ENCODE measurements at regions not wholly inside any gene's neighbourhood (a gene's known extent, or its start where the extent isn't known, plus 50 kb on each side); places are given as distances from the start of the nearest gene placed in this dataset.
"Not testable (repeated sequence)": the region's sequence is repeated elsewhere in the genome, so short reads cannot be mapped to it uniquely, and the experiment has no call there.

GRCh38 chr20:6287471-6287870, 164.6 kb upstream of the FERMT1 start:
- H3K27me3 ChIP-seq (ENCODE audit: low read depth, low read length): no peaks in the 10 kb centered on the region
- H3K27ac ChIP-seq (ENCODE audit: low read length): no peak overlapping the region
- H3K4me1 ChIP-seq (ENCODE audit: low read length): no peaks in the 10 kb centered on the region
- no peak overlapping the region for H3K4me2 ChIP-seq (ENCODE audit: low read length)
- TF ChIP-seq CTCF (IDR thresholded peaks at IDR 0.05; ENCODE audit: low read depth, low read length) (no peak), EZH2phosphoT487 (IDR thresholded peaks at IDR 0.05; ENCODE audit: low read depth) (no peak)
- H3K36me3 ChIP-seq (replicated peaks; ENCODE audit: low read depth, low read length): no peaks in the 10 kb centered on the region
- H3K9me3 ChIP-seq (ENCODE audit: insufficient read depth, low read length): 0 out of 2 replicates have a peak, but pooled peaks cover 2% of the 10 kb centered on the region
- no peak overlapping the region for H3K9ac ChIP-seq (ENCODE audit: low read length)
- no peak overlapping the region for H2AFZ ChIP-seq (ENCODE audit: low read depth, low read length)
- no peak overlapping the region for H3K4me3 ChIP-seq (ENCODE audit: low read length)
- H3K79me2 ChIP-seq (ENCODE audit: low read length): no peaks in the 10 kb centered on the region
- no peaks in the 10 kb centered on the region for H4K20me1 ChIP-seq (ENCODE audit: insufficient read depth, low read length)

- H3K4me1 ChIP-seq (ENCODE audit: low read length): no peaks in the 10 kb centered on the region
- H2AFZ ChIP-seq (ENCODE audit: low read depth, low read length): no peak overlapping the region
- H4K20me1 ChIP-seq (ENCODE audit: insufficient read depth, low read length): no peaks in the 10 kb centered on the region
- H3K9ac ChIP-seq (ENCODE audit: low read length): no peak overlapping the region
- no peaks in the 10 kb centered on the region for H3K36me3 ChIP-seq (replicated peaks; ENCODE audit: low read depth, low read length)
- 0 out of 2 replicates have a peak, but pooled peaks cover 2% of the 10 kb centered on the region for H3K9me3 ChIP-seq (ENCODE audit: insufficient read depth, low read length)
- H3K79me2 ChIP-seq (ENCODE audit: low read length): no peaks in the 10 kb centered on the region
- TF ChIP-seq EZH2phosphoT487 (IDR thresholded peaks at IDR 0.05; ENCODE audit: low read depth) (no peak), CTCF (IDR thresholded peaks at IDR 0.05; ENCODE audit: low read depth, low read length) (no peak)
- no peak overlapping the region for H3K27ac ChIP-seq (ENCODE audit: low read length)
- no peak overlapping the region for H3K4me3 ChIP-seq (ENCODE audit: low read length)
- H3K4me2 ChIP-seq (ENCODE audit: low read length): no peak overlapping the region
- no peaks in the 10 kb centered on the region for H3K27me3 ChIP-seq (ENCODE audit: low read depth, low read length)
Observed at GRCh38 chr20:6282642-6283041, 159.8 kb upstream of the FERMT1 start.

- TF ChIP-seq CTCF (IDR thresholded peaks at IDR 0.05; ENCODE audit: low read depth, low read length) (no peak), EZH2phosphoT487 (IDR thresholded peaks at IDR 0.05; ENCODE audit: low read depth) (no peak)
- Histone ChIP-seq H3K36me3 (replicated peaks; ENCODE audit: low read depth, low read length) (no peaks in the 10 kb centered on the region), H3K4me1 (ENCODE audit: low read length) (no peaks in the 10 kb centered on the region), H3K27ac (ENCODE audit: low read length) (no peak overlapping the region), H3K4me2 (ENCODE audit: low read length) (no peak overlapping the region), H3K9me3 (ENCODE audit: insufficient read depth, low read length) (0 out of 2 replicates have a peak, but pooled peaks cover 2% of the 10 kb centered on the region), H3K9ac (ENCODE audit: low read length) (no peak overlapping the region), H3K79me2 (ENCODE audit: low read length) (no peaks in the 10 kb centered on the region), H2AFZ (ENCODE audit: low read depth, low read length) (no peak overlapping the region), H4K20me1 (ENCODE audit: insufficient read depth, low read length) (no peaks in the 10 kb centered on the region), H3K27me3 (ENCODE audit: low read depth, low read length) (no peaks in the 10 kb centered on the region), H3K4me3 (ENCODE audit: low read length) (no peak overlapping the region)
Observed at GRCh38 chr20:6277661-6278240, 154.9 kb upstream of the FERMT1 start.

- not testable (repeated sequence) for H3K27ac ChIP-seq (ENCODE audit: low read length); H3K9ac ChIP-seq (ENCODE audit: low read length); H3K9me3 ChIP-seq (ENCODE audit: insufficient read depth, low read length); H3K36me3 ChIP-seq (replicated peaks; ENCODE audit: low read depth, low read length); H3K4me3 ChIP-seq (ENCODE audit: low read length); H3K4me2 ChIP-seq (ENCODE audit: low read length); H4K20me1 ChIP-seq (ENCODE audit: insufficient read depth, low read length); H2AFZ ChIP-seq (ENCODE audit: low read depth, low read length); H3K79me2 ChIP-seq (ENCODE audit: low read length); H3K4me1 ChIP-seq (ENCODE audit: low read length)
- H3K27me3 ChIP-seq (ENCODE audit: low read depth, low read length): peaks cover 14% of the 10 kb centered on the region
Observed at GRCh38 chr20:6270404-6270803, 147.6 kb upstream of the FERMT1 start.
